Right cardiac atrium (tissue), 5 donors: ENCODE measurements at regions not wholly inside any gene's neighbourhood (a gene's known extent, or its start where the extent isn't known, plus 50 kb on each side); places are given as distances from the start of the nearest gene placed in this dataset.

Experiments
- ATAC-seq, 2 donors: fragments of 200-7000 bp; cut with Tn5 transposase; one replicate each; pipeline versions ENCODE4 v1.8.0 to v1.9.1; 2020; ENCODE audit warnings: moderate library complexity in 2 of 2, mild to moderate bottlenecking in 1 of 2
- DNase-seq, 3 donors: peaks; one replicate each; pipeline ENCODE4 v3.0.0-alpha.2; 2020
- H3K27ac ChIP-seq: one replicate; pipeline ENCODE4 v1.5.1; 2013; ENCODE audit warnings: mild to moderate bottlenecking, low read length, control low read depth, moderate library complexity
- H3K27me3 ChIP-seq: one replicate; pipeline ENCODE4 v1.6.1; 2013; ENCODE audit not compliant: control insufficient read depth, insufficient read depth
- H3K4me1 ChIP-seq: one replicate; pipeline ENCODE4 v1.6.1; 2013; ENCODE audit warnings: low read length; ENCODE audit not compliant: control insufficient read depth, insufficient read depth
- H3K4me3 ChIP-seq: one replicate; pipeline ENCODE4 v1.5.1; 2013; ENCODE audit warnings: low read length, control low read depth
- H3K9me3 ChIP-seq: one replicate; pipeline ENCODE4 v1.6.1; 2013; ENCODE audit warnings: low read length; ENCODE audit not compliant: control insufficient read depth
- WGBS: extraction: QIAGEN DNeasy Blood & Tissue Kit; methylation state at CpG from one replicate; pipeline ENCODE4 v1.1.7; 2013; 5-methylcytosine and 5-hydroxymethylcytosine counted together
- intact Hi-C, 4 donors: fragments of 100-400 bp; cut with DNase I; formaldehyde crosslinking; loops; one replicate each; pipeline versions ENCODE4 v1.11.0 to v1.14.0; 2022 to 2023
- donor health status: healthy with polysubstance abuse.
- donor health status: DM: no; HTN: yes; CAD: no.
- donor health status: DM: no; HTN: no; CAD: no.
- donor health status: DM: no; HTN: yes; CAD: no; lungs with severe emphysema.
- donor health status: DM: yes; HTN: yes; CAD: no.

DNA sequence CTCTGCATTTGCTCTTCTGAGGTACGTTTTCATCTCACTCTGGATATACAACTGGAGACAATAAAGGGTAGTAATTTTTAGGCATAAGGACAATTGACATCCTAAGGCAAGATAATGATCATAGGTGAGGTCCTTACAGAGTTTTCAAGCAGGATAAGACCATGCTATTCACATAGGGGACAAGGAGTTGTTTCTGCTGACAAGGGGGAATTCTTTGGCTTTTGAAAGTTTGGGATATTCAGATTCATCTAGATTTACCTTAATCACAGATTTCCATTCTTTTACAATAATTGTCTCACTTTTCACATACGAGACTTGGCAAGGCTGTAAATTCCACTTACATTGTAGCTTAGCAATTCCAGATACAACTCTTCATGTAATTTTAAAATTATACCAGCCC is 256.2 kb downstream of the AASDHPPT start:
- no peaks in the 10 kb centered on the region for H3K9me3 ChIP-seq
- intact Hi-C loops = no loop called here
- DNase-seq = no peak
- no peak overlapping the region for H3K4me3 ChIP-seq
- H3K4me1 ChIP-seq = no peaks in the 10 kb centered on the region
- no peak for ATAC-seq
- no peaks in the 10 kb centered on the region for H3K27me3 ChIP-seq
- no peak overlapping the region for H3K27ac ChIP-seq
- WGBS = 76% methylated on average over 2 of the region's 2 CpGs

DNA sequence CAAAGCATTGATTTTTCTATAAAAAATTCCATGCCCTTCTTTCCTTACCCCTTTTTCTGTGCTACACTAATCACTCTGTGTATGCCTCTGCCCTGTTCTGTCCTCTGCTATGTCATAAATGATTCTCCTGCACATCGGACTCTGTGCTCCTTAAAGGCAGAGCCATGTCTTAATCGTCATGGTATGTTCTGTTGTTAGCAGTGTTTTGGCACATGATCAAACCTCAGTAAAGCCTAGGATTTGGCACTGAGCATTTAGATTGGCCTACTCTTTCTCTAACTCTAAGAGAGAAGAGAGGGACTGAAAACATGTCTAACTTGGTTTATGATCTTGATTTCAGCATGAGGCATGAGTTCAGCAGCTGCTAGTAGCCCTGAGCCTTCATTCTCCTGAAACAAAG is 266.9 kb downstream of the AASDHPPT start:
- ATAC-seq = no peak
- no peak overlapping the region for H3K4me3 ChIP-seq
- H3K27me3 ChIP-seq = no peaks in the 10 kb centered on the region
- 48% methylated on average over 2 of the region's 2 CpGs for WGBS
- intact Hi-C loops = no loop called here
- no peaks in the 10 kb centered on the region for H3K9me3 ChIP-seq
- H3K4me1 ChIP-seq = no peaks in the 10 kb centered on the region
- no peak for DNase-seq
- no peak overlapping the region for H3K27ac ChIP-seq

DNA sequence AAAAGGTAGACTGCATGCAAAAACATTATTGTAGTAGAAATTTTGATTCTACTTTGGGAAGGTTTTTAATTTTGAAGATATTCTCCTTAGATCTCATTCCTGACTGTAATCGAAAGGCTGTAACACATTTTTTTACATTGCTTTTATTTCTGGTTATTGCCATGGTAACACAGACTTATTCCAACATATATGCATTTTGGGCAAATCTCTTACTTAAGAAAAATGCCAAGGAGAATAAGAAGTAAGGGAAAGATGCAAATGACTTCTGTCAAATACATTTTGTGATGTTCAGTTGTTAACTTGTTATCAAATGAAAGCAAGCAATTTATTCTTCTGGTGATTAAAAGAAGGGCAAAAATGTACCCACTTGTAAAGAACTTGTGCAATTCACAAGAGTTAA is 267.5 kb downstream of the AASDHPPT start:
- WGBS = 68% methylated on average over 1 of the region's 1 CpG
- H3K4me3 ChIP-seq = no peak overlapping the region
- no peaks in the 10 kb centered on the region for H3K27me3 ChIP-seq
- no peak overlapping the region for H3K27ac ChIP-seq
- H3K9me3 ChIP-seq = no peaks in the 10 kb centered on the region
- ATAC-seq = no peak
- intact Hi-C loops = no loop called here
- no peak for DNase-seq
- no peaks in the 10 kb centered on the region for H3K4me1 ChIP-seq

DNA sequence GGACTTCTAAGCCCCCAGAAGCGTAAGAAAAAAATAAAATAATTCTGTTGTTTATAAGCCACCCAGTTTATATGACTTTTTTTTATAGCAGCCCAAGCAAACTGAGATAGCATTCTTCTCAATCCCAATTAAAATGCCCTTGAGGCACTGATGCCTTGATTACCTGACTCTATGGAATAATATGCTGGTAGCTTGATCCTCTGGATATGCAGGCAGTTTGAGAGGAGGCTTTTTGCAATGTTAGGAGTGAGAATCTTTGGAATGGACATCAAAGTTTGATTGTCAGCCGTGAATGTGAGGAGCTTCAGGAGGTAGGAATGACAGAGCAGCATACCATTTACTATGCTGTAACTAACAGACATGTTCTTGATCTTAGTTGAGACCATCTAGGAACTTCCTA is 275.6 kb downstream of the AASDHPPT start:
- Histone ChIP-seq H3K27me3 (no peaks in the 10 kb centered on the region), H3K4me1 (no peaks in the 10 kb centered on the region), H3K27ac (no peak overlapping the region), H3K9me3 (no peaks in the 10 kb centered on the region), H3K4me3 (no peak overlapping the region)
- DNase-seq (no peak), ATAC-seq (no peak)
- intact Hi-C loops = no loop called here
- 90% methylated on average over 2 of the region's 2 CpGs for WGBS

DNA sequence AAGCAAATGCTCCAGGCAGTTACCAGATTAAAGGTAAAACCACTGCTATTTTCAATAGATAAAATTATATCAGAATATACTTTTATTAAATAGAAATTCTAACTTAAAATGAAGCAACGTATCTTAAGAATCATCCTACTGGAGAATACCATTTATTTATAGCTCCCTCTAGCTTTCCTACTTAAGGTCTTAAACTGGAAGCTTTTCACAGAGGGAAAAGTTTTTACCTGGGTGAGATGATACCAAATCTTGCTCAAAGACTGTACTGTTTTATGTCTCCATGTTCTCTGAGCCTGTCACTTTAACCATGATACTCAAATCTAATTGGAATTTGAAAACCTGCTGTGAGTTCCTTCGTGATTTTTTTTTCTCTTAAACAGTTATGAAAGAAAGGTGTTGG is 291.8 kb downstream of the AASDHPPT start:
- DNase-seq = no peak
- intact Hi-C loops = no loop called here
- Histone ChIP-seq H3K4me3 (no peak overlapping the region), H3K9me3 (no peaks in the 10 kb centered on the region), H3K27ac (no peak overlapping the region), H3K27me3 (no peaks in the 10 kb centered on the region), H3K4me1 (no peaks in the 10 kb centered on the region)
- 54% methylated on average over 2 of the region's 2 CpGs for WGBS
- no peak for ATAC-seq

DNA sequence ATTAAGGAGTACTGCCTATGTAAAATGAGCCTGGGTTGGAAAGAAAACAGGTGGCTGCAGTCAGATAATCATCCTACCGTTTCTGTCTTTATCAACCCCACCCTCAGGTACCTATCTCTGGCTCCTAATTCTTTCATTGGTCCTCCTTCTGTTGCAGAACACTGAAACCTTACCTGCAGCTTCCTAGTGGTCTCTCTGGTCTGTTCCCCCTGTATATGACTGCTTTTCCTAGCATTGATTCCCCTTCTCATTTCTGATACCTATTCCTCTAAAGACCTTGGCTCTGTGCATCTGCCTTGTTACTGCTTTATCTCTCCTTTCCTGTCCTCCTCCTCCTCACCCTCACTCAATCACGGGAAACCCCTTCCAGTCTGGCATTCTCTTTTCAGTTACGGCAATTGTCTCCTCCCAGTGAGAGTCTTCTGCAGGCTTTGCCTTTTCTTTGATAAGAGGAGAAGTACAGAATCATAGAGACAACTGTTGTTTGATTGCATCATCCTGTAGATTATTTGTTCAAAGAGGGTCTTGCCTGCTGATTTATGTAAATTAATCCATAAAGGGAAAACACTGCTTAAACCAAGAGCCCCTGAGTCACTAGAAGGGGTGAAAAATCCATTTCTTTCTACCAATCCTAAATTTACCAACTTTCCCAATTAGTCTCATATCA is 301.2 kb downstream of the AASDHPPT start:
- no peaks in the 10 kb centered on the region for H3K27me3 ChIP-seq
- WGBS = 29% methylated on average over 3 of the region's 3 CpGs

DNA sequence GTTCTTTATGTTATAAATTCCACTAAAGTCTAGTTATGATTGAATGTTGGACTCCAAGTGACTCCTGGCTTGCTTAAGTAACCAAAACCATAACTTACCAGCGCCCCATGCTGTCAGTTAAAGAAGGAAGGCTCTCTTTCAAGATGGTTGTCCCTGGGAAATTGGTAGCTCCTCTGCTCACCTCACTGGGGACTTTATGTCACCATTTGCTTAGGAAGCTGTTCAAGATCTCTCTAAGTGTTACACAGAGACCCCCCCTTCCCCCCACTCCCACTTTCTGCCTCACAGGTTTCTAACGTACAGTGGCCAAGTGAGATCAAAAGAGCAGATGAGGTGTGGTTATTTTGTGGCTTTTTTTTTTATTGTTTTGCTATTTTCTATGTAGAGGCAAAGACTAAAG is 301.8 kb downstream of the AASDHPPT start:
- no peaks in the 10 kb centered on the region for H3K27me3 ChIP-seq

More for the DNA sequence above, 301.2 kb downstream of the AASDHPPT start:
- intact Hi-C loops = no loop called here
- Histone ChIP-seq H3K27ac (no peak overlapping the region), H3K4me1 (no peaks in the 10 kb centered on the region), H3K9me3 (no peaks in the 10 kb centered on the region), H3K4me3 (no peak overlapping the region)
- DNase-seq = no peak
- no peak for ATAC-seq

DNA sequence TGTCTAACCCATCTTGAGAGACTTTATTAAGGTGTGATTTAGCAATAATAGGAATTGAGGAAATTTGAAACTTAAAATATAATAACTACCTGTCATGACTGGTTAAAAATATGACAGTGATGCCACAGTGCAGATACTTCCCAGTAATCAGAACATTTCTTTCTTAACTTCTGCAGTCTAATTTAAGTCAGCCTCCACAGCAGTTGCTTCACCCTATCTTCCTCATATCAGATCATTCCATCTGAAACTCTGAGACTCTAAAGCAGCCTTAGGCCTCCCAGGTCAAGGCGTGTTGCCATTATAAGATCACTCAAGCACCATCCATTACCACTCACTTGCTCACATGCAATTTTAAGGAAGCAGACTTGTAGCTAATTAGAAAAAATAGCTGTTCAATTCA is 302.2 kb downstream of the AASDHPPT start:
- Histone ChIP-seq H3K27me3 (no peaks in the 10 kb centered on the region), H3K27ac (no peak overlapping the region), H3K9me3 (no peaks in the 10 kb centered on the region), H3K4me3 (no peak overlapping the region), H3K4me1 (no peaks in the 10 kb centered on the region)
- no peak for ATAC-seq
- intact Hi-C loops = no loop called here
- no peak for DNase-seq
- 74% methylated on average over 1 of the region's 1 CpG for WGBS

More for the DNA sequence above, 301.8 kb downstream of the AASDHPPT start:
- WGBS = 78% methylated on average over 2 of the region's 2 CpGs
- ATAC-seq (no peak), DNase-seq (no peak)
- Histone ChIP-seq H3K27ac (no peak overlapping the region), H3K4me1 (no peaks in the 10 kb centered on the region), H3K4me3 (no peak overlapping the region), H3K9me3 (no peaks in the 10 kb centered on the region)
- intact Hi-C loops = no loop called here

DNA sequence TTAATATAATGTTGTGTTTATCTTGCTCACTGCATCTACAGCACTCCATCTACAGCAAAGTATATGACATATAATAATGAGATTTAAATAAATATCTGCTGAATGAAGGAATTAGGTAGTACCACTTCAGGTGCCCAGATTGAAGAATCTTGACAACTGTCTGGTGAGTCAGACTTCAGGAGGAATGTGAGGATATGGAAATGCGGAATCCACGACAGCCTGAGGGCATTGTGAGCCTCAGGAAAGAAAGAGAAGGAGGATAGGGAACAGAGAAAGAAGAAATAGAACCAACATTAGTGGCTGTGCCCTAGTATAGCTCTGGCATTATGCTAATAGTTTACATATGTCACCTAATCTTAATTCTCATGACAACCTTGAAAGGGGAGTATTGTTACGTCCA is 304.4 kb downstream of the AASDHPPT start:
- DNase-seq (no peak), ATAC-seq (no peak)
- intact Hi-C loops = no loop called here
- no peaks in the 10 kb centered on the region for H3K9me3 ChIP-seq
- H3K27me3 ChIP-seq = no peaks in the 10 kb centered on the region
- no peaks in the 10 kb centered on the region for H3K4me1 ChIP-seq
- H3K27ac ChIP-seq = no peak overlapping the region
- WGBS = 84% methylated on average over 3 of the region's 3 CpGs
- H3K4me3 ChIP-seq = no peak overlapping the region

DNA sequence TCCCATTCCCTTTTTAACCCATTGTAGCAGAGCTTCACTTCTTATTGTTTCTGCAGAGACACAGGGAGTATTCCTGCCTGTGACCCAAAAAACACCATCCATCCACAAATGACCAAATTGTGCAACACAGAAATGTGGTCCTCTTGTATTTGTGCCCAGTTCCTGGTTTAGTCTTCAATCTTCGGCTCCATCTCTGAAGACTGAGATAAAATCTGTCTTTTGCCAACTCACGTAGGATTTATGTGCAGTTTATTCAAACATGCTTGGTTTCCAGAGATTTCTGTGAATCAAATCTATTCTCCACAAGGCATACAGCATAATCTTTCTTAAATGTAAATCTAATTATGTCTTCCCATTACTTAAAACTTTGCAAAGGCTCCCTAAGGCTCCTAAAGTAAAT is 307.0 kb downstream of the AASDHPPT start:
- H3K27ac ChIP-seq = no peak overlapping the region
- H3K9me3 ChIP-seq = no peaks in the 10 kb centered on the region
- intact Hi-C loops = no loop called here
- 78% methylated on average over 2 of the region's 2 CpGs for WGBS
- H3K4me3 ChIP-seq = no peak overlapping the region
- DNase-seq (no peak), ATAC-seq (no peak)
- no peaks in the 10 kb centered on the region for H3K27me3 ChIP-seq
- H3K4me1 ChIP-seq = no peaks in the 10 kb centered on the region

DNA sequence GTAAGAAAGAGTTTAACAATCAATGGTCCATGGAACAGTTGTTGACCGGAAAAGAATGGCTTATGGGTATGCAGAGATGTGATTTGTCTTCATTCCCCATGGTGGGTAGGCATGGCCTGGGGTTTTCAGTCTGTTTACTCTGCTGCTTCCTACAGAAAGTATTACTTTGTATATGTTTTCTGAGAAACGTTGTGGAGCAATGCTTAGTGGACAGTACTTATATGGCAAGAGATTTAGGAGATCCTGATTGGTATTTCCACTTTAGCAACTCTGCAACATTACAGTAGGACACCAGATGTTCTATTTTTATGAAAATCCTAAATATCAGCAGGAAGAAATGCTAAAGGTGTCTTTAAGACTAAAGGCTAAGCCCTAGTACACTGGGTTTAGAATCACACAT is 309.1 kb downstream of the AASDHPPT start:
- Histone ChIP-seq H3K4me1 (no peaks in the 10 kb centered on the region), H3K27me3 (no peaks in the 10 kb centered on the region), H3K9me3 (no peaks in the 10 kb centered on the region), H3K4me3 (no peak overlapping the region), H3K27ac (no peak overlapping the region)
- ATAC-seq (no peak), DNase-seq (no peak)
- intact Hi-C loops = no loop called here
- 77% methylated on average over 2 of the region's 2 CpGs for WGBS

DNA sequence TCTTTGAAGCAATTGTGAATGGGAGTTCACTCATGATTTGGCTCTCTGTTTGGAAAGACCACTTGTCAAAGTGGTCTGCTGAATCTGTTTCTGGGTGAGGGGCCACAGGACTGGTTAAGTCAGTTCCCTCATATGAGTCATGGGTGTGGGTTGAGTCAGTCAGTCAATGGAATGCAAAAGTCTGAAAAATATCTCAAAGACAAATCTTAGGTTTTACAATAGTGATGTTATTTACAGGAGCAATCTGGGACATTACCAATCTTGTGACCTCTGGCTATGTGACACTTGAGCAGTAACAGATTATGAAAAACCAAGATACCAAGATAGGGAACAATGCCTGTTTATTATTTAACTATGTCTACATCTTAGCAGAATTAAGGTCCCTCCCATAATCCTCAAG is 311.6 kb downstream of the AASDHPPT start:
- no peak overlapping the region for H3K27ac ChIP-seq
- no peaks in the 10 kb centered on the region for H3K4me1 ChIP-seq
- DNase-seq = no peak
- intact Hi-C loops = no loop called here
- no peak overlapping the region for H3K4me3 ChIP-seq
- no peaks in the 10 kb centered on the region for H3K27me3 ChIP-seq
- no peak for ATAC-seq
- no peaks in the 10 kb centered on the region for H3K9me3 ChIP-seq
